Mesendoderm (in vitro differentiated cells): ENCODE measurements at regions not wholly inside any gene's neighbourhood (a gene's known extent, or its start where the extent isn't known, plus 50 kb on each side); places are given as distances from the start of the nearest gene placed in this dataset.
A peak's percentile ranks its signal among the peaks of the same experiment; 100 is the strongest.

ENCODE experiments used
- DNase-seq: peaks from one replicate; pipeline ENCODE4 v3.0.0; 2013
- H2AK5ac ChIP-seq: 2 replicates; pipeline ENCODE4 v1.6.1; 2013; ENCODE audit warnings: low read length, inconsistent platforms
- H2BK120ac ChIP-seq: 2 replicates; pipeline ENCODE4 v1.6.1; 2013; ENCODE audit warnings: low read depth, mild to moderate bottlenecking, low read length, moderate library complexity, mixed read lengths
- H2BK15ac ChIP-seq: replicated peaks from 2 replicates; pipeline ENCODE4 v1.6.1; 2013; ENCODE audit warnings: low read depth, mild to moderate bottlenecking, moderate library complexity
- H2BK5ac ChIP-seq: 2 replicates; pipeline ENCODE4 v1.6.1; 2013; ENCODE audit warnings: low read length, inconsistent platforms
- H3K18ac ChIP-seq: 2 replicates; pipeline ENCODE4 v1.6.1; 2013; ENCODE audit warnings: mild to moderate bottlenecking, low read length, mixed read lengths
- H3K23ac ChIP-seq: one replicate; pipeline ENCODE4 v1.6.1; 2013; ENCODE audit warnings: low read length
- H3K27ac ChIP-seq: 2 replicates; pipeline ENCODE4 v1.5.1; 2013; ENCODE audit warnings: low read depth, mild to moderate bottlenecking, inconsistent platforms, low read length, moderate library complexity
- H3K27me3 ChIP-seq: 2 replicates; pipeline ENCODE4 v1.6.1; 2013; ENCODE audit warnings: low read length, control low read depth, mild to moderate bottlenecking, inconsistent platforms; ENCODE audit not compliant: insufficient read depth, poor library complexity
- H3K36me3 ChIP-seq: 2 replicates; pipeline ENCODE4 v1.6.1; 2013; ENCODE audit warnings: low read length, inconsistent platforms; ENCODE audit not compliant: control insufficient read depth, insufficient read depth
- H3K4ac ChIP-seq: one replicate; pipeline ENCODE4 v1.6.1; 2013; ENCODE audit warnings: low read depth, mild to moderate bottlenecking, low read length, moderate library complexity
- H3K4me1 ChIP-seq: 2 replicates; pipeline ENCODE4 v1.6.1; 2013; ENCODE audit warnings: low read depth, low read length, inconsistent platforms; ENCODE audit not compliant: control insufficient read depth
- H3K4me2 ChIP-seq: 2 replicates; pipeline ENCODE4 v1.6.1; 2013; ENCODE audit warnings: low read length
- H3K4me3 ChIP-seq: 2 replicates; pipeline ENCODE4 v1.5.1; 2013; ENCODE audit warnings: mild to moderate bottlenecking, low read length
- H3K56ac ChIP-seq: one replicate; pipeline ENCODE4 v1.6.1; 2013; ENCODE audit warnings: low read length
- H3K79me1 ChIP-seq: 2 replicates; pipeline ENCODE4 v1.6.1; 2013; ENCODE audit warnings: low read length, inconsistent platforms
- H3K79me2 ChIP-seq: 2 replicates; pipeline ENCODE4 v1.6.1; 2013; ENCODE audit warnings: mild to moderate bottlenecking, low read length; ENCODE audit not compliant: control insufficient read depth, insufficient read depth
- H3K9ac ChIP-seq: 2 replicates; pipeline ENCODE4 v1.6.1; 2013; ENCODE audit warnings: low read length, inconsistent platforms
- H4K5ac ChIP-seq: one replicate; pipeline ENCODE4 v1.6.1; 2013; ENCODE audit warnings: low read length
- H4K8ac ChIP-seq: one replicate; pipeline ENCODE4 v1.6.1; 2013; ENCODE audit warnings: low read depth, mild to moderate bottlenecking, control low read depth, low read length, moderate library complexity
- WGBS: extraction: QIAGEN DNeasy Blood & Tissue Kit; methylation state at CpG from one replicate; pipeline ENCODE4 v1.1.7; 2013; ENCODE audit warnings: low lambda C conversion rate, missing lambda C conversion rate; ENCODE audit not compliant: insufficient coverage; ENCODE audit errors: extremely low coverage; 5-methylcytosine and 5-hydroxymethylcytosine counted together

- no peaks in the 10 kb centered on the region for H3K79me1 ChIP-seq
- H3K9ac ChIP-seq: no peak overlapping the region
- H3K23ac ChIP-seq: no peak overlapping the region
- no CpG with 5 or more reads among the region's 5 CpGs for WGBS
- DNase-seq: peak; percentile 18
- H2AK5ac ChIP-seq: no peak overlapping the region
- H3K4me3 ChIP-seq: no peak overlapping the region
- no peak overlapping the region for H3K18ac ChIP-seq
- no peak overlapping the region for H2BK15ac ChIP-seq
- H3K36me3 ChIP-seq: no peaks in the 10 kb centered on the region
- H3K27ac ChIP-seq: no peak overlapping the region
- H2BK5ac ChIP-seq: no peak overlapping the region
- H2BK120ac ChIP-seq: no peak overlapping the region
- no peaks in the 10 kb centered on the region for H3K4me1 ChIP-seq
- no peaks in the 10 kb centered on the region for H3K79me2 ChIP-seq
- H4K5ac ChIP-seq: no peak overlapping the region
- H3K27me3 ChIP-seq: no peaks in the 10 kb centered on the region
- H3K4ac ChIP-seq: no peak overlapping the region
- H3K4me2 ChIP-seq: no peak overlapping the region
- no peak overlapping the region for H3K56ac ChIP-seq
- no peak overlapping the region for H4K8ac ChIP-seq
These were observed 235.3 kb downstream of the C3orf38 start for GRCh38 chr3:88385090-88385489.

DNA sequence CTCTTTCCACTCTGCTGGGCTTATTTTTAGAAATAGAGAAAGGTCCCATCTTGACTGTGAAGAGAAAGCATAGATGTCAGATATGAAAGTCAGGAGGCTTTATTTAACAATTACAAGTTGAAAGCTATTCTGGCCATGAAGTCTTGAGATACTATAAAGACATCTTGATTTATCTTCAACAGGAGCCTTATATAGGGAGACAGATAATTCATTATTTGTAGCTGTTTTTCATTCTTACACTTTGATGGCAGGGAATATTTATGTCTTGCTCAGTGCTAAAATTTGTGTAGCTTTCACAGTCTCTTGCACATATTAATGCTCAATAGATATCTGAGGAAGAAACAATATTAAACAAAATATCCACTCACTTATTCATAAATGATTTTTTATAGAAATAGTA lies 248.8 kb downstream of the C3orf38 start:
- Histone ChIP-seq H2BK15ac (no peak overlapping the region), H3K56ac (no peak overlapping the region), H3K4me2 (no peak overlapping the region), H3K4ac (no peak overlapping the region), H3K36me3 (no peaks in the 10 kb centered on the region), H3K4me1 (no peaks in the 10 kb centered on the region), H3K27me3 (no peaks in the 10 kb centered on the region), H2AK5ac (no peak overlapping the region), H2BK5ac (no peak overlapping the region), H3K9ac (no peak overlapping the region), H4K5ac (no peak overlapping the region), H3K79me2 (no peaks in the 10 kb centered on the region), H4K8ac (no peak overlapping the region), H3K27ac (no peak overlapping the region), H2BK120ac (no peak overlapping the region), H3K4me3 (no peak overlapping the region), H3K79me1 (no peaks in the 10 kb centered on the region), H3K18ac (no peak overlapping the region), H3K23ac (no peak overlapping the region)
- no peak for DNase-seq

- H4K8ac ChIP-seq: no peak overlapping the region
- no peak overlapping the region for H4K5ac ChIP-seq
- H3K79me1 ChIP-seq: no peaks in the 10 kb centered on the region
- H2BK15ac ChIP-seq: no peak overlapping the region
- H3K9ac ChIP-seq: no peak overlapping the region
- DNase-seq: no peak
- no peak overlapping the region for H3K23ac ChIP-seq
- no peaks in the 10 kb centered on the region for H3K4me1 ChIP-seq
- H2BK5ac ChIP-seq: no peak overlapping the region
- H3K4ac ChIP-seq: no peak overlapping the region
- H3K56ac ChIP-seq: no peak overlapping the region
- H2BK120ac ChIP-seq: no peak overlapping the region
- H3K79me2 ChIP-seq: no peaks in the 10 kb centered on the region
- no peaks in the 10 kb centered on the region for H3K27me3 ChIP-seq
- H3K36me3 ChIP-seq: no peaks in the 10 kb centered on the region
- no peak overlapping the region for H3K4me2 ChIP-seq
- H2AK5ac ChIP-seq: no peak overlapping the region
- no peak overlapping the region for H3K18ac ChIP-seq
- H3K27ac ChIP-seq: no peak overlapping the region
- H3K4me3 ChIP-seq: no peak overlapping the region
These were observed 253.6 kb downstream of the C3orf38 start for GRCh38 chr3:88403319-88403718.

DNA sequence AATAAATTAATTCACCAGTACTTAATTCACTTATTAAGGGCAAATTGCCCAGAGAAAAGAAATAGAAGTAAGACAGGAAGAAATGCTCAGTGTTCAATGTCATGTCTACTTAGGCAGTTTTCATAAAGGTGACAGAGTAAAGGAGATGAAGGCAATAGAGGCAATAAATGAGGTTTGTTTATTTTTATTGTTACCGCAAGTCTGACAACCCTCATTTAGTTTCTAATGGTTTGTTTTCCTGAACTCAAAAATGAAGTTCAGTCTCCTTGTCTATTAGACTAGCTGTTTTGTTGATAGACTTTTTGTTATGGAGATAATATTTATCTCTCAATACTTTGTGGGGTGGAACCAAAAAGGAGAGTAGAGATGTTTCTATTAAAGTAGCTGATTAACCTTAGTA lies 258.3 kb downstream of the C3orf38 start:
- Histone ChIP-seq H3K79me1 (no peaks in the 10 kb centered on the region), H2AK5ac (no peak overlapping the region), H3K4me3 (no peak overlapping the region), H3K4me2 (no peak overlapping the region), H3K27me3 (no peaks in the 10 kb centered on the region), H3K9ac (no peak overlapping the region), H3K56ac (no peak overlapping the region), H2BK5ac (no peak overlapping the region), H3K4me1 (no peaks in the 10 kb centered on the region), H2BK120ac (no peak overlapping the region), H3K23ac (no peak overlapping the region), H3K27ac (no peak overlapping the region), H3K36me3 (no peaks in the 10 kb centered on the region), H4K5ac (no peak overlapping the region), H3K79me2 (no peaks in the 10 kb centered on the region), H3K18ac (no peak overlapping the region), H3K4ac (no peak overlapping the region), H2BK15ac (no peak overlapping the region), H4K8ac (no peak overlapping the region)
- no CpG with 5 or more reads among the region's 1 CpG for WGBS
- DNase-seq: no peak

- Histone ChIP-seq H3K4ac (no peak overlapping the region), H2BK15ac (no peak overlapping the region), H3K36me3 (no peaks in the 10 kb centered on the region), H2BK120ac (no peak overlapping the region), H3K27me3 (no peaks in the 10 kb centered on the region), H2BK5ac (no peak overlapping the region), H4K5ac (no peak overlapping the region), H4K8ac (no peak overlapping the region), H2AK5ac (no peak overlapping the region), H3K4me3 (no peak overlapping the region), H3K56ac (no peak overlapping the region), H3K79me1 (no peaks in the 10 kb centered on the region), H3K4me1 (no peaks in the 10 kb centered on the region), H3K9ac (no peak overlapping the region), H3K27ac (no peak overlapping the region), H3K4me2 (no peak overlapping the region), H3K79me2 (no peaks in the 10 kb centered on the region), H3K23ac (no peak overlapping the region), H3K18ac (no peak overlapping the region)
- DNase-seq: no peak
- WGBS: no CpG with 5 or more reads among the region's 5 CpGs
These were observed 259.2 kb downstream of the C3orf38 start for GRCh38 chr3:88408935-88409334.

DNA sequence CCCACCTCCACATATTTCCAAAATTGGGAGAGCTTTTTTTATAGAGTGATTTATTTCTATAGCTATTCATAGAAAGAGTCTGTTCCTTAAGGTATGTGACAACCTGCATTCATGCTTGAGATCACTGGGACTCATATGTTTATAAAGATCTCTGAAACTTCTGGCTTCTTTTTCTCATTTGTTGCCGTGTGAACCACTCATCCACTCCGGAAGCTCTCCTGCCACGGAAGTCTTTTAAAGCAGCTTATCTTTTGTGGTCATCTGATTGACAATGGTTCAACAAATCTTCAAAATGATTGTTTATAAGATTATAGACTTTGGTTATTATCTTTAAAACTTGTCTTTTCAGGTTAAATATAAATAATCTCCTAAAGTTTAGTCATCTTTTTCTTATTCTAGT lies 260.5 kb downstream of the C3orf38 start:
- Histone ChIP-seq H3K4ac (no peak overlapping the region), H3K27me3 (no peaks in the 10 kb centered on the region), H3K36me3 (no peaks in the 10 kb centered on the region), H2BK5ac (no peak overlapping the region), H2AK5ac (no peak overlapping the region), H2BK15ac (no peak overlapping the region), H3K4me2 (no peak overlapping the region), H4K8ac (no peak overlapping the region), H3K56ac (no peak overlapping the region), H3K9ac (no peak overlapping the region), H3K4me1 (no peaks in the 10 kb centered on the region), H3K79me1 (no peaks in the 10 kb centered on the region), H2BK120ac (no peak overlapping the region), H3K18ac (no peak overlapping the region), H3K27ac (no peak overlapping the region), H3K79me2 (no peaks in the 10 kb centered on the region), H4K5ac (no peak overlapping the region), H3K23ac (no peak overlapping the region), H3K4me3 (no peak overlapping the region)
- no peak for DNase-seq
- WGBS: no CpG with 5 or more reads among the region's 3 CpGs
